Keratinocyte (primary cell): ENCODE measurements at regions not wholly inside any gene's neighbourhood (a gene's known extent, or its start where the extent isn't known, plus 50 kb on each side); places are given as distances from the start of the nearest gene placed in this dataset.

Experiments used
- DNase-seq: peaks from one replicate; pipeline ENCODE4 v3.0.0-alpha.2; 2011; ENCODE audit warnings: low read depth, missing footprints, low spot score
- FAIRE-seq: peaks from 2 replicates; lab custom pipeline; 2011; peaks lifted over from hg19 to GRCh38; lab: Jason Lieb, UNC
- H2AFZ ChIP-seq: 2 replicates; pipeline ENCODE4 v1.6.0; 2012; ENCODE audit warnings: low read length, control low read depth, inconsistent platforms; ENCODE audit not compliant: control insufficient read depth
- H3K27ac ChIP-seq: 2 replicates; pipeline ENCODE4 v1.5.1; 2011; ENCODE audit warnings: low read length; ENCODE audit not compliant: control insufficient read depth, insufficient read depth
- H3K27me3 ChIP-seq: 3 replicates; pipeline ENCODE4 v1.6.0; 2011; ENCODE audit warnings: low read length; ENCODE audit not compliant: control insufficient read depth, insufficient read depth; ENCODE audit errors: extremely low read depth
- H3K36me3 ChIP-seq, 2 experiments: 2 replicates in 1 of 2; 3 replicates in 1 of 2; pipeline ENCODE4 v1.5.1; 2011; ENCODE audit warnings: low read length in 2 of 2, mild to moderate bottlenecking in 1 of 2; ENCODE audit not compliant: control insufficient read depth in 2 of 2, insufficient read depth in 2 of 2; ENCODE audit errors: extremely low read depth in 1 of 2
- H3K4me1 ChIP-seq: 3 replicates; pipeline ENCODE4 v1.5.1; 2011; ENCODE audit warnings: low read length; ENCODE audit not compliant: control insufficient read depth, insufficient read depth; ENCODE audit errors: extremely low read depth
- H3K4me2 ChIP-seq: 3 replicates; pipeline ENCODE4 v1.6.0; 2011; ENCODE audit warnings: low read depth, low read length; ENCODE audit not compliant: control insufficient read depth, insufficient read depth; ENCODE audit errors: extremely low read depth
- H3K4me3 ChIP-seq, 3 experiments: fragments of 200-600 bp in 1 of 3; sonication (generic) in 1 of 3; 2 replicates in 2 of 3; 3 replicates in 1 of 3; pipeline ENCODE4 v1.5.1; 2011 to 2016; ENCODE audit warnings: low read length in 3 of 3, mild to moderate bottlenecking in 3 of 3, control low read depth in 2 of 3, inconsistent platforms in 1 of 3, low read depth in 1 of 3, mixed read lengths in 1 of 3, mixed run types in 1 of 3, moderate library complexity in 1 of 3; ENCODE audit not compliant: control insufficient read depth in 2 of 3, insufficient read depth in 2 of 3; ENCODE audit errors: extremely low read depth in 1 of 3
- H3K79me2 ChIP-seq: 2 replicates; pipeline ENCODE4 v1.6.0; 2012; ENCODE audit warnings: low read length; ENCODE audit not compliant: control insufficient read depth, insufficient read depth
- H3K9ac ChIP-seq: 3 replicates; pipeline ENCODE4 v1.6.0; 2011; ENCODE audit warnings: low read length; ENCODE audit not compliant: control insufficient read depth, insufficient read depth; ENCODE audit errors: extremely low read depth
- H3K9me1 ChIP-seq: 3 replicates; pipeline ENCODE4 v1.6.0; 2011; ENCODE audit warnings: low read length; ENCODE audit not compliant: control insufficient read depth, insufficient read depth; ENCODE audit errors: extremely low read depth
- H3K9me3 ChIP-seq: 2 replicates; pipeline ENCODE4 v1.5.1; 2012; ENCODE audit warnings: low read depth, low read length; ENCODE audit not compliant: control insufficient read depth
- H4K20me1 ChIP-seq: 3 replicates; pipeline ENCODE4 v1.6.0; 2011; ENCODE audit warnings: low read length; ENCODE audit not compliant: control insufficient read depth, insufficient read depth; ENCODE audit errors: extremely low read depth
- CTCF ChIP-seq, 3 experiments: IDR thresholded peaks in 1 of 3; conservative IDR thresholded peaks in 1 of 3; optimal IDR thresholded peaks in 1 of 3; 2 replicates in 2 of 3; 3 replicates in 1 of 3; pipeline versions ENCODE3 to v1.5.1; 2011; ENCODE audit warnings: low read length in 3 of 3, mild to moderate bottlenecking in 3 of 3, moderate library complexity in 2 of 3, control low read depth in 1 of 3, inconsistent platforms in 1 of 3; ENCODE audit not compliant: insufficient read depth in 2 of 3; ENCODE audit errors: extremely low read depth in 1 of 3
- EZH2 ChIP-seq: IDR thresholded peaks from one replicate; pipeline ENCODE4 v1.6.1; 2012; ENCODE audit warnings: inconsistent platforms, mild to moderate bottlenecking, low read length, moderate library complexity
- dilution Hi-C: fragments of 300-500 bp; cut with MboI; formaldehyde crosslinking; loops from one replicate; pipeline ENCODE4 v1.7.0; 2020; ENCODE audit warnings: low sequenced_read_pairs; ENCODE audit not compliant: extremely low pct_ligation_motif_present

GRCh38 chrX:115423086-115423485 lies 133.6 kb downstream of the LUZP4 start:
- no peaks in the 10 kb centered on the region for H4K20me1 ChIP-seq
- dilution Hi-C loops: no loop called here
- H3K9me1 ChIP-seq: no peaks in the 10 kb centered on the region
- H3K4me1 ChIP-seq: no peaks in the 10 kb centered on the region
- H2AFZ ChIP-seq: no peak overlapping the region
- H3K79me2 ChIP-seq: no peaks in the 10 kb centered on the region
- no peak overlapping the region for H3K4me3 ChIP-seq
- no peaks in the 10 kb centered on the region for H3K9me3 ChIP-seq
- FAIRE-seq (no peak), DNase-seq (no peak)
- H3K9ac ChIP-seq: no peak overlapping the region
- no peak overlapping the region for H3K27ac ChIP-seq
- H3K27me3 ChIP-seq: peaks cover 12% of the 10 kb centered on the region
- H3K4me2 ChIP-seq: no peak overlapping the region
- TF ChIP-seq CTCF (optimal IDR thresholded peaks at IDR 0.05 in 1 of 3, IDR thresholded peaks at IDR 0.05 in 1 of 3, conservative IDR thresholded peaks at IDR 0.05 in 1 of 3; ENCODE audit: extremely low read depth in 1 of 3, insufficient read depth in 2 of 3, low read length in 3 of 3) (no peak), EZH2 (no peak)
- H3K36me3 ChIP-seq: no peaks in the 10 kb centered on the region

GRCh38 chrX:115425359-115425758 lies 135.6 kb upstream of the PLS3 start:
- no peaks in the 10 kb centered on the region for H3K4me1 ChIP-seq
- H3K9me3 ChIP-seq: no peaks in the 10 kb centered on the region
- H3K4me2 ChIP-seq: no peak overlapping the region
- no peak overlapping the region for H3K27ac ChIP-seq
- no peaks in the 10 kb centered on the region for H3K36me3 ChIP-seq
- H4K20me1 ChIP-seq: no peaks in the 10 kb centered on the region
- TF ChIP-seq EZH2: no peak
- no peak for TF ChIP-seq CTCF (optimal IDR thresholded peaks at IDR 0.05 in 1 of 3, IDR thresholded peaks at IDR 0.05 in 1 of 3, conservative IDR thresholded peaks at IDR 0.05 in 1 of 3; ENCODE audit: extremely low read depth in 1 of 3, insufficient read depth in 2 of 3, low read length in 3 of 3)
- H3K9me1 ChIP-seq: no peaks in the 10 kb centered on the region
- H3K9ac ChIP-seq: no peak overlapping the region
- no peak for DNase-seq
- H3K4me3 ChIP-seq: no peak overlapping the region
- H3K79me2 ChIP-seq: no peaks in the 10 kb centered on the region
- dilution Hi-C loops: no loop called here
- FAIRE-seq: no peak
- peaks cover 12% of the 10 kb centered on the region for H3K27me3 ChIP-seq
- H2AFZ ChIP-seq: no peak overlapping the region
